SK-N-MC (cell line): ENCODE measurements at regions not wholly inside any gene's neighbourhood (a gene's known extent, or its start where the extent isn't known, plus 50 kb on each side); places are given as distances from the start of the nearest gene placed in this dataset.

Source experiments
- EZH2 ChIP-seq: fragments of 200-600 bp; sonication (generic); IDR thresholded peaks from one replicate; pipeline ENCODE4 v1.6.1; 2017; ENCODE audit warnings: antibody characterized with exemption
- FOXP2 ChIP-seq: optimal IDR thresholded peaks from 2 replicates; pipeline ENCODE3; 2011; ENCODE audit warnings: mild to moderate bottlenecking, moderate library complexity; ENCODE audit not compliant: insufficient read depth; ENCODE audit errors: extremely low read length, control extremely low read depth
- POLR2AphosphoS5 ChIP-seq: IDR thresholded peaks from 2 replicates; pipeline ENCODE4 v1.6.1; 2012; ENCODE audit warnings: mild to moderate bottlenecking, low read depth, low read length, borderline replicate concordance

- no peak for TF ChIP-seq EZH2
- no peak for TF ChIP-seq POLR2AphosphoS5
- no peak for TF ChIP-seq FOXP2
Measured at GRCh38 chrX:68923147-68923546, 94.3 kb downstream of the EFNB1 start.
